Smooth muscle cell (in vitro differentiated cells): ENCODE measurements at regions not wholly inside any gene's neighbourhood (a gene's known extent, or its start where the extent isn't known, plus 50 kb on each side); places are given as distances from the start of the nearest gene placed in this dataset.

Source experiments
- DNase-seq: peaks from one replicate; lab custom pipeline; 2025; ENCODE audit not compliant: unreplicated experiment; lab: John Stamatoyannopoulos, UW
- H2AFZ ChIP-seq: fragments of 200-600 bp; sonication (generic); 2 replicates; pipeline ENCODE4 v1.6.0; 2016; ENCODE audit warnings: antibody characterized with exemption, low read depth, mild to moderate bottlenecking
- H3F3A ChIP-seq: fragments of 200-600 bp; sonication (generic); 2 replicates; pipeline ENCODE4 v1.6.0; 2017; ENCODE audit warnings: antibody characterized with exemption, low read depth
- H3K27ac ChIP-seq: fragments of 200-600 bp; sonication (generic); 2 replicates; pipeline ENCODE4 v1.5.1; 2016; ENCODE audit warnings: low read depth, mild to moderate bottlenecking
- H3K27me3 ChIP-seq: fragments of 200-600 bp; sonication (generic); 2 replicates; pipeline ENCODE4 v1.6.1; 2016; ENCODE audit warnings: low read depth, mild to moderate bottlenecking
- H3K36me3 ChIP-seq: fragments of 200-600 bp; sonication (generic); 2 replicates; pipeline ENCODE4 v1.5.1; 2016; ENCODE audit warnings: low read depth
- H3K4me1 ChIP-seq: fragments of 200-600 bp; sonication (generic); 2 replicates; pipeline ENCODE4 v1.5.1; 2016; ENCODE audit warnings: low read depth
- H3K4me2 ChIP-seq: fragments of 200-600 bp; sonication (generic); 2 replicates; pipeline ENCODE4 v1.6.0; 2016; ENCODE audit warnings: mild to moderate bottlenecking
- H3K4me3 ChIP-seq: fragments of 200-600 bp; sonication (generic); 2 replicates; pipeline ENCODE4 v1.5.1; 2016; ENCODE audit warnings: mild to moderate bottlenecking
- H3K79me2 ChIP-seq: fragments of 200-600 bp; sonication (generic); 2 replicates; pipeline ENCODE4 v1.6.0; 2016; ENCODE audit warnings: low read depth, mild to moderate bottlenecking
- H3K9ac ChIP-seq: fragments of 200-600 bp; sonication (generic); 2 replicates; pipeline ENCODE4 v1.6.0; 2016; ENCODE audit warnings: low read depth
- H3K9me3 ChIP-seq: fragments of 200-600 bp; sonication (generic); replicated peaks from 2 replicates; pipeline ENCODE4 v1.5.1; 2016; ENCODE audit warnings: low read depth
- H4K20me1 ChIP-seq: fragments of 200-600 bp; sonication (generic); 2 replicates; pipeline ENCODE4 v1.6.0; 2016; ENCODE audit warnings: low read depth
- CTCF ChIP-seq: fragments of 200-600 bp; sonication (generic); IDR thresholded peaks from 2 replicates; pipeline ENCODE4 v1.5.1; 2017; ENCODE audit warnings: borderline replicate concordance, mild to moderate bottlenecking, antibody characterized with exemption; ENCODE audit not compliant: insufficient read depth, poor library complexity, severe bottlenecking
- WGBS: methylation state at CpG from one replicate; pipeline ENCODE4 v1.1.7; 2016; ENCODE audit warnings: low lambda C conversion rate; 5-methylcytosine and 5-hydroxymethylcytosine counted together

GRCh38 chr9:129351058-129351641, 173.1 kb upstream of the IER5L start:
- WGBS = 9% methylated on average over 7 of the region's 14 CpGs
- no peak for TF ChIP-seq CTCF
- peaks cover 14% of the 10 kb centered on the region for H3K4me1 ChIP-seq
- H3K4me3 ChIP-seq = peak overlapping the region; percentile 69
- H3K79me2 ChIP-seq = no peaks in the 10 kb centered on the region
- H3K27me3 ChIP-seq = no peaks in the 10 kb centered on the region
- H3K27ac ChIP-seq = no peak overlapping the region
- peaks cover 17% of the 10 kb centered on the region for H3F3A ChIP-seq
- peak overlapping the region; percentile 72 for H2AFZ ChIP-seq
- H3K36me3 ChIP-seq = no peaks in the 10 kb centered on the region
- H4K20me1 ChIP-seq = no peaks in the 10 kb centered on the region
- no peaks in the 10 kb centered on the region for H3K9me3 ChIP-seq
- H3K4me2 ChIP-seq = peak overlapping the region; percentile 94
- H3K9ac ChIP-seq = no peak overlapping the region
- no peak for DNase-seq

- no peak overlapping the region for H3K4me3 ChIP-seq
- peaks cover 14% of the 10 kb centered on the region for H3K4me1 ChIP-seq
- H2AFZ ChIP-seq = no peak overlapping the region
- no peaks in the 10 kb centered on the region for H4K20me1 ChIP-seq
- DNase-seq = no peak
- TF ChIP-seq CTCF = no peak
- WGBS = 84% methylated on average over 24 of the region's 25 CpGs
- no peak overlapping the region for H3K4me2 ChIP-seq
- H3K36me3 ChIP-seq = no peaks in the 10 kb centered on the region
- peaks cover 17% of the 10 kb centered on the region for H3F3A ChIP-seq
- no peaks in the 10 kb centered on the region for H3K27me3 ChIP-seq
- no peak overlapping the region for H3K9ac ChIP-seq
- no peak overlapping the region for H3K27ac ChIP-seq
- no peaks in the 10 kb centered on the region for H3K9me3 ChIP-seq
- no peaks in the 10 kb centered on the region for H3K79me2 ChIP-seq
These were observed 172.3 kb upstream of the IER5L start for GRCh38 chr9:129350143-129350935.

- Histone ChIP-seq H3K36me3 (no peaks in the 10 kb centered on the region), H3K79me2 (no peaks in the 10 kb centered on the region), H3K4me3 (no peak overlapping the region), H3K9me3 (no peaks in the 10 kb centered on the region), H3K9ac (no peak overlapping the region), H3K4me1 (peaks cover 14% of the 10 kb centered on the region), H3K27ac (no peak overlapping the region), H2AFZ (no peak overlapping the region), H4K20me1 (no peaks in the 10 kb centered on the region), H3K27me3 (no peaks in the 10 kb centered on the region), H3K4me2 (no peak overlapping the region), H3F3A (peaks cover 17% of the 10 kb centered on the region)
- WGBS = 90% methylated on average over 5 of the region's 5 CpGs
- TF ChIP-seq CTCF = no peak
- DNase-seq = no peak
These were observed 171.5 kb upstream of the IER5L start for GRCh38 chr9:129349665-129349947.
